ENCODE measurements at regions not wholly inside any gene's neighbourhood (a gene's known extent, or its start where the extent isn't known, plus 50 kb on each side); places are given as distances from the start of the nearest gene placed in this dataset.

GRCh38 chr2:142819411-142819810 lies 58.1 kb upstream of the KYNU start:
- DNase-seq (ENCODE audit: low read depth, low spot score), result no peak
- BruUV-seq (replicated peaks), result no TSS peak
- intact Hi-C loops (cut with micrococcal nuclease; ENCODE audit: unreplicated experiment), result no loop called here
- POLR2A ChIA-PET, result no interaction called here
- no peaks in the 10 kb centered on the region for H3K27me3 ChIP-seq (ENCODE audit: control insufficient read depth, insufficient read depth, low read length)
- H3K36me3 ChIP-seq (ENCODE audit: control insufficient read depth, insufficient read depth, low read length), result no peaks in the 10 kb centered on the region
- no peaks in the 10 kb centered on the region for H3K4me1 ChIP-seq (ENCODE audit: control insufficient read depth, insufficient read depth, low read length)
- no peak overlapping the region for H3K4me3 ChIP-seq (ENCODE audit: low read depth in 2 of 2, low read length in 2 of 2)
- CTCF ChIA-PET, result no interaction called here
- in situ Hi-C loops (cut with HindIII; ENCODE audit: low pct_unique_long_range_greater_than_20kb, low sequenced_read_pairs), result no loop called here
- ATAC-seq, result no peak
- no peaks in the 10 kb centered on the region for H3K9me3 ChIP-seq (ENCODE audit: control insufficient read depth, insufficient read depth, low read depth, low read length)
- TF ChIP-seq REST (IDR thresholded peaks at IDR 0.05; ENCODE audit: insufficient read depth in 1 of 2, low read depth in 2 of 2, low read length in 1 of 2), result no peak
- H3K27ac ChIP-seq (ENCODE audit: low read length), result no peak overlapping the region

DNA sequence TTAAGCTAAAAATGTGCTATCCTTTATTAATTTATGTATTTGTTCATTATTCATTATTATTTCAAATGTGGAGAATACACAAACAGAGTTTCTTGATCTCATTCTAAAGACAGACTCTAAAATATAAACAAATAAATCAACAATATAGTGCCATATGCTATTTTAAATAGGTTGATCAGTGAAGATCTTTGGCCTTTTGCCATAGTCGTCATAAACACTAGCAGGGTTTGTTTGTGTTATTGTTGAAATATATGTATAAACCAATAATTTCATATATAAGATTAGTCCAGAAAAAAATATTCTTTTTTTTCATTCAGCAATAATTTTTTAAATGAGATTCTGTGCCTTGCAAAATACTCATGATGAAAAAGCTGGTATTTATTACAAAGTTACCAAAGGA lies 62.1 kb upstream of the KYNU start:
- no peak overlapping the region for H3K4me3 ChIP-seq (ENCODE audit: low read depth in 2 of 2, low read length in 2 of 2)
- no peak for TF ChIP-seq REST (IDR thresholded peaks at IDR 0.05; ENCODE audit: insufficient read depth in 1 of 2, low read depth in 2 of 2, low read length in 1 of 2)
- TF ChIP-seq POLR2AphosphoS5 (IDR thresholded peaks at IDR 0.05; ENCODE audit: low read depth, low read length), result no peak
- TF ChIP-seq TCF7L2 (IDR thresholded peaks at IDR 0.05; ENCODE audit: low read depth, low read length), result no peak
- TF ChIP-seq SIN3A (IDR thresholded peaks at IDR 0.05; ENCODE audit: borderline replicate concordance, insufficient read depth, low read depth, low read length), result no peak
- no peak for TF ChIP-seq CTCF (IDR thresholded peaks at IDR 0.05)
- H3K36me3 ChIP-seq (ENCODE audit: control insufficient read depth, insufficient read depth, low read length), result no peaks in the 10 kb centered on the region
- intact Hi-C loops (cut with micrococcal nuclease; ENCODE audit: unreplicated experiment), result no loop called here
- ATAC-seq (no peak), DNase-seq (ENCODE audit: low read depth, low spot score) (no peak)
- in situ Hi-C loops (cut with HindIII; ENCODE audit: low pct_unique_long_range_greater_than_20kb, low sequenced_read_pairs), result no loop called here
- no peaks in the 10 kb centered on the region for H3K27me3 ChIP-seq (ENCODE audit: control insufficient read depth, insufficient read depth, low read length)
- no TSS peak for BruUV-seq (replicated peaks)
- POLR2A ChIA-PET, result no interaction called here
- CTCF ChIA-PET, result no interaction called here
- no peak overlapping the region for H3K27ac ChIP-seq (ENCODE audit: low read length)
- no peaks in the 10 kb centered on the region for H3K4me1 ChIP-seq (ENCODE audit: control insufficient read depth, insufficient read depth, low read length)
- H3K9me3 ChIP-seq (ENCODE audit: control insufficient read depth, insufficient read depth, low read depth, low read length), result no peaks in the 10 kb centered on the region
